ENCODE measurements at regions not wholly inside any gene's neighbourhood (a gene's known extent, or its start where the extent isn't known, plus 50 kb on each side); places are given as distances from the start of the nearest gene placed in this dataset.

DNA sequence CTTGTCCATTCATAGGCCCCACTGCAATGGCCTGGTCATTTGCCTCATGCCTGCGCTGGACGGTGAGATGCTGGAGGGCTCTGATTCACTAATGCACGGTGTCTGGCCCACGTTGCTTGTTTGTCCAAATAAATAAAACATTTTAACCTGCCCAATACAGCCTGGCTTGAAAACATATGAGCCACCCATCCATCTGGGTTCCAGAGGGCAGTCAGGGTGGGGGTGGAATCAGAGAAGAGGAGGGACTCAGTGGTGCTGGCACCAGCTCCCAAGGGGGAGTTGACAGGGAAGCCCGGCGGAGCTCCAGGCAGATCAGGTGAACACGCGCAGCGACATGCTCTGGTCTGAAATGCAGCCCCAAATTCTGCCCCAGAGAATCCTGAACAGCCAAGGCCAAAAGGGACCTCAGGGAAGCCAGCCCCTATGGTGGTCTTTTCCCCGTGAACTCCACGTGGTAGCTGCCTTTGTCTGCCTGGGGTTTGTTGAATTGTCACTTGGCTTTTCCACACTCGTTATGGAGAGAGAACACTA, 265.2 kb downstream of the UACA start:
- H3K27ac ChIP-seq (ENCODE audit: low read depth, low read length), result no peak overlapping the region
- POLR2A ChIA-PET (ENCODE audit: partially characterized antibody), result no interaction called here
- CTCF ChIA-PET (ENCODE audit: partially characterized antibody), result interaction anchor here (0.8 to 2.7 kb wide), 5 partner anchors 10 to 88 kb away, joined by 3 to 18 read pairs (median 4); no protein-coding TSS in a partner anchor
- no peak for TF ChIP-seq CTBP2 (IDR thresholded peaks at IDR 0.05; ENCODE audit: borderline replicate concordance, insufficient read depth, insufficient read length, low read length)
- no peak for TF ChIP-seq CHD1 (IDR thresholded peaks at IDR 0.05; ENCODE audit: low read depth, low read length)
- no peak for TF ChIP-seq YY1 (IDR thresholded peaks at IDR 0.05; ENCODE audit: low read depth, low read length)
- TF ChIP-seq NRF1 (IDR thresholded peaks at IDR 0.05; ENCODE audit: low read depth, low read length), result no peak
- no peak for TF ChIP-seq SIX5 (IDR thresholded peaks at IDR 0.05; ENCODE audit: low read depth, low read length)
- no peak for TF ChIP-seq BCL11A (IDR thresholded peaks at IDR 0.05; ENCODE audit: low read depth in 2 of 2, low read length in 2 of 2)
- TF ChIP-seq HDAC2 (IDR thresholded peaks at IDR 0.05; ENCODE audit: borderline replicate concordance in 1 of 2, low read depth in 2 of 2, low read length in 2 of 2), result no peak
- no peak for TF ChIP-seq KDM4A (IDR thresholded peaks at IDR 0.05; ENCODE audit: low read depth, low read length, severe bottlenecking)
- TF ChIP-seq RBBP5 (IDR thresholded peaks at IDR 0.05; ENCODE audit: borderline replicate concordance, low read depth, low read length), result no peak
- no peak for TF ChIP-seq CBX8 (IDR thresholded peaks at IDR 0.05; ENCODE audit: borderline replicate concordance, low read depth, low read length)
- TF ChIP-seq RNF2 (IDR thresholded peaks at IDR 0.05; ENCODE audit: borderline replicate concordance, low read depth, low read length, missing control alignments, poor library complexity, severe bottlenecking), result no peak
- TF ChIP-seq EP300 (IDR thresholded peaks at IDR 0.05; ENCODE audit: borderline replicate concordance in 1 of 2, low read depth in 2 of 2, low read length in 2 of 2), result no peak

More for the DNA sequence above, 265.2 kb downstream of the UACA start:
- Histone ChIP-seq H4K91ac (replicated peaks; ENCODE audit: insufficient read length, low read length) (no peak overlapping the region), H3K4me3 (ENCODE audit: extremely low read depth in 1 of 4, insufficient read depth in 2 of 4, low read depth in 3 of 4, low read length in 4 of 4) (no peak overlapping the region), H2BK5ac (ENCODE audit: low read depth, low read length) (no peak overlapping the region; the same call in 1 of the 2 replicates), H3K4me2 (ENCODE audit: insufficient read depth in 1 of 2, low read depth in 2 of 2, low read length in 2 of 2) (no peak overlapping the region), H4K8ac (ENCODE audit: extremely low read depth, insufficient read depth, low read length) (no peak overlapping the region), H3K4me1 (replicated peaks in 1 of 4; ENCODE audit: control insufficient read depth in 3 of 4, insufficient read depth in 4 of 4, low read length in 3 of 4) (no peaks in the 10 kb centered on the region; a peak in 1 of 7 replicates), H2AFZ (ENCODE audit: low read length) (no peak overlapping the region), H3K18ac (ENCODE audit: extremely low read depth, low read length) (no peak overlapping the region), H3K9me3 (ENCODE audit: insufficient read depth in 2 of 2, low read depth in 1 of 2, low read length in 1 of 2) (no peaks in the 10 kb centered on the region), H3K36me3 (ENCODE audit: control insufficient read depth in 2 of 4, insufficient read depth in 4 of 4, low read length in 3 of 4) (no peaks in the 10 kb centered on the region), H3K27me3 (replicated peaks in 1 of 4; ENCODE audit: control insufficient read depth in 3 of 4, extremely low read depth in 1 of 4, insufficient read depth in 3 of 4, low read length in 3 of 4) (no peaks in the 10 kb centered on the region), H2AK5ac (ENCODE audit: low read depth, low read length) (no peak overlapping the region), H3K79me1 (ENCODE audit: low read depth, low read length) (no peaks in the 10 kb centered on the region), H3K56ac (replicated peaks; ENCODE audit: insufficient read length, low read depth, low read length) (no peak overlapping the region), H3K4ac (replicated peaks; ENCODE audit: insufficient read length, low read depth, low read length) (no peak overlapping the region), H2BK15ac (ENCODE audit: low read length) (no peak overlapping the region), H3K9ac (replicated peaks in 1 of 4; ENCODE audit: extremely low read depth in 1 of 4, low read depth in 3 of 4, low read length in 3 of 4) (peak overlapping the region in 1 of 4 experiments; percentile 27; a peak in 2 of 7 replicates), H2BK12ac (ENCODE audit: low read depth, low read length) (no peak overlapping the region), H3K23ac (ENCODE audit: insufficient read length) (no peak overlapping the region), H4K20me1 (replicated peaks in 1 of 2; ENCODE audit: control insufficient read depth in 1 of 2, insufficient read depth in 2 of 2, low read length in 2 of 2) (no peaks in the 10 kb centered on the region), H3K79me2 (ENCODE audit: control insufficient read depth in 1 of 2, insufficient read depth in 2 of 2, low read length in 2 of 2) (no peaks in the 10 kb centered on the region), H2BK120ac (replicated peaks; ENCODE audit: low read depth, low read length) (no peak overlapping the region), H4K5ac (ENCODE audit: insufficient read length, low read depth, low read length) (no peak overlapping the region), H3K23me2 (ENCODE audit: low read depth, low read length) (no peaks in the 10 kb centered on the region; the same call in 1 of the 2 replicates), H2BK20ac (ENCODE audit: low read length) (no peak overlapping the region), H3K14ac (ENCODE audit: insufficient read length) (no peak overlapping the region)
- no peak for DNase-seq (ENCODE audit: low read depth in 1 of 2, low spot score in 2 of 2)
- 93% methylated on average over 12 of the region's 12 CpGs; no CpG with 5 or more reads in 1 of the 2 experiments for WGBS, 2 experiments (ENCODE audit: extremely low coverage in 1 of 2, insufficient coverage in 1 of 2, insufficient read length in 1 of 2, insufficient replicate concordance in 2 of 2, low coverage in 1 of 2, low lambda C conversion rate in 2 of 2, missing lambda C conversion rate in 1 of 2)
- FAIRE-seq, result no peak

Measured in H1 (cell line).